WI38 (cell line): ENCODE measurements at regions not wholly inside any gene's neighbourhood (a gene's known extent, or its start where the extent isn't known, plus 50 kb on each side); places are given as distances from the start of the nearest gene placed in this dataset.

Experiments used
- H3K4me3 ChIP-seq: 2 replicates; pipeline ENCODE4 v1.5.1; 2011; ENCODE audit warnings: low read depth, mild to moderate bottlenecking, control low read depth, low read length
- TF ChIP-seq, protein P1 (sequence below): IDR thresholded peaks from 2 replicates; pipeline ENCODE4 v1.5.1; 2012; ENCODE audit warnings: low read depth, mild to moderate bottlenecking, control low read depth, low read length

GRCh38 chr1:87939444-87939843 is 610.8 kb downstream of the LMO4 start:
- no peak overlapping the region for H3K4me3 ChIP-seq
- TF ChIP-seq, protein P1, sequence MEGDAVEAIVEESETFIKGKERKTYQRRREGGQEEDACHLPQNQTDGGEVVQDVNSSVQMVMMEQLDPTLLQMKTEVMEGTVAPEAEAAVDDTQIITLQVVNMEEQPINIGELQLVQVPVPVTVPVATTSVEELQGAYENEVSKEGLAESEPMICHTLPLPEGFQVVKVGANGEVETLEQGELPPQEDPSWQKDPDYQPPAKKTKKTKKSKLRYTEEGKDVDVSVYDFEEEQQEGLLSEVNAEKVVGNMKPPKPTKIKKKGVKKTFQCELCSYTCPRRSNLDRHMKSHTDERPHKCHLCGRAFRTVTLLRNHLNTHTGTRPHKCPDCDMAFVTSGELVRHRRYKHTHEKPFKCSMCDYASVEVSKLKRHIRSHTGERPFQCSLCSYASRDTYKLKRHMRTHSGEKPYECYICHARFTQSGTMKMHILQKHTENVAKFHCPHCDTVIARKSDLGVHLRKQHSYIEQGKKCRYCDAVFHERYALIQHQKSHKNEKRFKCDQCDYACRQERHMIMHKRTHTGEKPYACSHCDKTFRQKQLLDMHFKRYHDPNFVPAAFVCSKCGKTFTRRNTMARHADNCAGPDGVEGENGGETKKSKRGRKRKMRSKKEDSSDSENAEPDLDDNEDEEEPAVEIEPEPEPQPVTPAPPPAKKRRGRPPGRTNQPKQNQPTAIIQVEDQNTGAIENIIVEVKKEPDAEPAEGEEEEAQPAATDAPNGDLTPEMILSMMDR = no peak

GRCh38 chr1:87940421-87940820 is 611.7 kb downstream of the LMO4 start:
- TF ChIP-seq, protein P1 = no peak

DNA sequence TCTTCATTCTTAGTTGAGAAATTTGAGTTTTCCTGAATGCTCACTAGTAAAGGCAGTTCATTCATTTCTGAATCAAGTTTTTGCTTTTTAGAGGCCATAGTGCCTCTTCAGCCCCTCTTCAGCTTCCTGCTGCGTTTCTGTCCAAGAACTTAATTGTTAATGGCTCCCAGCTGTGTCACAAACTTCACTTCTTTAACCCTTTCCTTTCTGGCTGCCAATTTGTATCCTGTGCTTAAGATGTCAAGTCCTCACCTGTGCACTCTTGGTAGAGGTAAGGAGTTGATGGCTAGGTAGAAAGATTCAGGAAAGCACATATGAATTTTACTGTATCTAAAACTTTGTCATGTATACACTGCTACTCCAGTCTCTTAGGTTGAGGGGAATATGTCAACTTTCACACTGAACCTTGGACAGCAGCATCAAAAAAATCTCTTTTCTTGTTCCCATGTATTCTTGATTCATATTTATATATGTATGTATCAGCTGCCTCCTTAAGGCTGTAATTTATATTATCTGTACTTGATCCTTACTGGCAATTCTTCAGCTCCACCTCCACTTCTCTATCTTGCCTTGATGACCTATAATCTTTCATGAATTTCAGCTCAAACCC is 612.8 kb downstream of the LMO4 start:
- H3K4me3 ChIP-seq = no peak overlapping the region
- TF ChIP-seq, protein P1 = no peak

More at GRCh38 chr1:87940421-87940820, 611.7 kb downstream of the LMO4 start:
- H3K4me3 ChIP-seq = no peak overlapping the region

- H3K4me3 ChIP-seq = no peak overlapping the region
- TF ChIP-seq, protein P1 = no peak
These were observed 613.5 kb downstream of the LMO4 start for GRCh38 chr1:87942165-87942564.

- TF ChIP-seq, protein P1 = no peak
- H3K4me3 ChIP-seq = no peak overlapping the region
These were observed 621.0 kb downstream of the LMO4 start for GRCh38 chr1:87949711-87950110.

DNA sequence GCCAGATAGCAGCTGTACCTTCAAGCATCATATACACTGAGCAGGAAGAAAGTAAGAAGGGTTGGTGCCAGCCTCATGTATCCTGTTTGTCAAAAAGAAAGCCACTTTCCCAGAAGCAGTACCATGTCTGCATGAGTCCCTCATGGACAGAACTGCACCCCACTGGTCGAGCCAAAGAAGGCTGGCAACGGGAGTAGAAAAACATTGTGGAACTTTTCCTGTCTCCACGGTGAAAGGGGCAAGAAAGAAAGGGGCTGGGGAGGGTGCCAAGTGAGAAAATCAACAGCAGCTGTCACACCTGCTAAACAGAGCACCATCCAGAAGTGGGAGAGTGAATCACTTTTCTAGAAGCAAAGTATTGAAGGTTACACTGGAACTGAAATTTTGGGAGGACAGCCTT is 621.7 kb downstream of the LMO4 start:
- TF ChIP-seq, protein P1 = no peak
- H3K4me3 ChIP-seq = no peak overlapping the region

- TF ChIP-seq, protein P1 = no peak
- no peak overlapping the region for H3K4me3 ChIP-seq
These were observed 622.7 kb downstream of the LMO4 start for GRCh38 chr1:87951409-87951808.
